Endothelial cell of umbilical vein (primary cell): ENCODE measurements at regions not wholly inside any gene's neighbourhood (a gene's known extent, or its start where the extent isn't known, plus 50 kb on each side); places are given as distances from the start of the nearest gene placed in this dataset.

Experiments used
- CTCF ChIP-seq, 2 donors: IDR thresholded peaks; 1 replicate in 1 of 2; 2 replicates in 1 of 2; pipeline ENCODE4 v1.5.1; 2011; ENCODE audit warnings: low read length in 2 of 2, mild to moderate bottlenecking in 2 of 2, moderate library complexity in 2 of 2, control low read depth in 1 of 2, inconsistent platforms in 1 of 2, low read depth in 1 of 2; ENCODE audit not compliant: insufficient read depth in 1 of 2; ENCODE audit errors: extremely low read depth in 1 of 2
- EZH2 ChIP-seq: IDR thresholded peaks from 2 replicates; pipeline ENCODE4 v1.6.1; 2012; ENCODE audit warnings: borderline replicate concordance, low read depth, mild to moderate bottlenecking, moderate library complexity, low read length, inconsistent platforms; ENCODE audit not compliant: severe bottlenecking
- GATA2 ChIP-seq: IDR thresholded peaks from 2 replicates; pipeline ENCODE4 v1.7.0; 2011; ENCODE audit warnings: low read depth, mild to moderate bottlenecking, moderate library complexity, mixed read lengths, low read length; ENCODE audit not compliant: insufficient read length, insufficient read depth
- POLR2A ChIP-seq: IDR thresholded peaks from 2 replicates; pipeline ENCODE4 v1.6.1; 2012; ENCODE audit warnings: low read depth, mild to moderate bottlenecking, control low read depth, low read length
- POLR2AphosphoS5 ChIP-seq: IDR thresholded peaks from 2 replicates; pipeline ENCODE4 v1.6.1; 2012; ENCODE audit warnings: low read depth, mild to moderate bottlenecking, control low read depth, low read length, moderate library complexity; ENCODE audit not compliant: insufficient read depth

- no peak for TF ChIP-seq POLR2A
- no peak for TF ChIP-seq CTCF (IDR thresholded peaks at IDR 0.05; ENCODE audit: extremely low read depth in 1 of 2, insufficient read depth in 1 of 2, low read depth in 1 of 2, low read length in 2 of 2)
- no peak for TF ChIP-seq POLR2AphosphoS5
- TF ChIP-seq EZH2 = no peak
- no peak for TF ChIP-seq GATA2
Measured at GRCh38 chr12:94091624-94092023, 56.8 kb upstream of the PLXNC1 start.
